ENCODE measurements at regions not wholly inside any gene's neighbourhood (a gene's known extent, or its start where the extent isn't known, plus 50 kb on each side); places are given as distances from the start of the nearest gene placed in this dataset.
"Not testable (repeated sequence)": the region's sequence is repeated elsewhere in the genome, so short reads cannot be mapped to it uniquely, and the experiment has no call there.

- DNase-seq: no peak
These were observed 283.1 kb upstream of the STAC start for GRCh38 chr3:36097209-36097608.

GRCh38 chr3:36114353-36114752 lies 266.0 kb upstream of the STAC start:
- no peak for DNase-seq

DNA sequence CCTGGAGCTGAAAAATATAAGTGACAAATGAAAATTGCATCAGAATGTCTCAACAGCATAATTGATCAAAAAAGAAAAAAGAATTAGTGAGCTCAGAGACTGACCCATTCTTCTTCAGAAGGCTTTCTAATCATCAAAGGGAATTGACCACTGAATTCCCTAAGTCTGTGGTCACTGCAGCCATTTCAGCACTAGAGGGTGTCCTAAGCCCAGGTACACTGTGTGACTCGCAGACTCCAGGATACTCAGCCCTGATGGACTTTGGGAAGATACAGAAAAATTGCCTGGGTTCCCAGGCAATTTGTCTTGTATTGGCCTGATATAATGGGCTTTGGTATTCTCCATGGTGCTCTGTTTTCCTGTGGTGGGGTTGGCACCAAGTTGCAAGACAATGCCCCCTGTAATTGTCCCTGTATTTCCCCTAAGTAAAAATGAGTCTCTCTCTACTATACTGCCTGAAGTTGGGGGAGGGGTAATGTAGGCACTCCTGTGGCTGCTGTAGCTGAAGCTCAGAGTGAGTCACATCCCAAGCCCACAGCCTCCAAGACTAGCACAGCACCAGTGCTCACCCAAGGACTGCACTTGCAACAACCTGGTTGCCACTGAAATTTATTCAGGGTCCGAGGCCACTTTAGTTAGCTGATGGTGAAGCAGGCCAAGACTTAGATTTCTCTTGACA lies 256.0 kb upstream of the STAC start:
- DNase-seq: no peak

DNA sequence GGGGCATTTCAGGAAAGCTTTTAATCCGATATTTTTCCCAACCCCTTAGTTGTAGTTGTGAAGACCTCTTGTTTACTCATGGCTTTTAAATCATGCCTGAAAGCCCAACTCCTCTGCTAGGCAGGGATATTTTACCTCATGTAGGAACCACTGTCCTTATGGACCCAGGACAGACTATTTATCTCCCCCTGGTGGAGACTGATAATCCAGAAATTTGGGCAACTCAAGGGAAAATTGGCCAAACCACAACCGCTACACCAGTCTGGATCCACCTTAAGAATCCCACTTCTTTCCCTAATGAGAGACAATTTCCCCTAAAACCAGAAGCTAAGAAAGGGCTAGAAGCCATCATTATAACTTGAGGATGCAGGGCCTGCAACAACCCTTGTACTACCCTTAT lies 248.1 kb upstream of the STAC start:
- DNase-seq: no peak

DNA sequence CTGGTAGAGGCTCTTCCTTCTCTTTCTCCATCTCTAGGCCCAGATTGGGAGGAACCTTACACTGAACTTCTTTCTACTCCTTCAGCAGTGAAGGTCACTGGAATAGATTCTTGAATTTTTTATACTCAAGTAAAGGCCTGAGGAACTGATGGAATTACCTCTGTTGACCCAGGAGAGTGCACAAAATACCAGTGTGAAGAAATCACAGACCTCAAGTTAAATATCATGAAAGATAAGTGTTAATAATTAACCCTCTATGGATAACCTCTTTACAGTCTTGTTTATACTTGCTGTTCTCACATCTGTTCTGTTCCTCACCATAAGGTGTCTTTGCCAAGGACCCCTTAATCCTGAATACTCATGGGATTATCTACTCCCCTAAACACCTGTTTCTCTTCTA lies 244.4 kb upstream of the STAC start:
- DNase-seq: no peak

- no peak for DNase-seq
These were observed 237.6 kb upstream of the STAC start for GRCh38 chr3:36142746-36143145.

GRCh38 chr3:36146404-36146803 lies 233.9 kb upstream of the STAC start:
- DNase-seq: no peak

GRCh38 chr3:36147934-36148558 lies 232.3 kb upstream of the STAC start:
- DNase-seq: no peak

DNA sequence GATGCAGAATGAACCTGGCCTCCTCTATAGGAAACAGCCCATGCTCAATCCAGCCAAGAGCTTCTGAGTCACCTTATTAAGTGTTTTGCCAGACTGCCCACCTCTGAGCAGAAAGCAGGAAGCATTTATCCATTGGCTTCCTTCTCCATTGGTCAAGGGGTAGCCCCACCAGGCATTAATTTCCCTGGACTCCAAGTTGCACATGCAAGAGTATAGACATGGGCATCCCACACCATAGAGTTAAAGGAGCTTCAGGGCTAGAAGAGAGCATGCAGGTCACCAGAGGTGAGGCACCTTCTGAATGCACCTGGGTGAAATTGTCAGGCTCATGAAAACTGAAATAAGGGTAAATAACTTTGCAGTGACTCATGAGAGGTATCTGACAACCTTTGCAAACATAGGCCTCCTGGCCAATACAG lies 230.8 kb upstream of the STAC start:
- DNase-seq: no peak

DNA sequence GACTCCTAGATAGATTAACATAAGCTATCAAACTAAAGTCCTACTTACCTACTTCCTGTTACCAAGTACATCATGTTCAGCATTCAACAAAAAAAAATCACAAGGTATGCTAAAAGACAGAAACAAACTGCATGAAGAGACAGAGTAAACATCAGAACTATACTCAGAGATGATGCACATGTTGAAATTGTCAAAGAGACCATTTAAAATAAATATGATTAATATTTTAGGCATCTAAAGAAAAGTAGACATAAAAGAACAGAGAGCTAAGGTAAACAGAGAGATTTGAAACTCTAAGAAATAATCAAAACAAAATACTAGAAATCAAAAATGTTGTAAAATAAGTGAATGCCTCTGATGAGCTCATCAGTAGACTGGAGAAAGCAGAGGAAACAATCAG lies 224.8 kb upstream of the STAC start:
- DNase-seq: no peak

DNA sequence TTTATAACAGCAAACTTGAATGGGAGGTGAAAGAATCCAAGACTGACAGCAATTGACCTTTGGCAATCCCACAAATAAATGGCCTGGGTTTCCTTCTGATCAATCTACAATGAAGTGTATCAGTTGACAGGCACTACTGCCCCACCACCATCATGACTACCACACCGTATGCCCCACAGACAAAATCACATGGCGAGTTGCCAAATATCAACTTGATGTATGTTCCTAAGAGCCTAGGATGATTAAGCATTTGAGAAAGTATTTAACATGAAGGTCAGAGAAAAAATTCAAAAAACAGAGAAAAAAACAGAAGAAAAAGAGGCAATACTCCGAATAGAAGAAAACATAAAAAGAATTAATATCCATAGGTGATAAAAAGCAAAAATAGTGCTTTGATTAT lies 215.9 kb upstream of the STAC start:
- DNase-seq: no peak

- DNase-seq: no peak
These were observed 214.6 kb upstream of the STAC start for GRCh38 chr3:36165509-36166290.

DNA sequence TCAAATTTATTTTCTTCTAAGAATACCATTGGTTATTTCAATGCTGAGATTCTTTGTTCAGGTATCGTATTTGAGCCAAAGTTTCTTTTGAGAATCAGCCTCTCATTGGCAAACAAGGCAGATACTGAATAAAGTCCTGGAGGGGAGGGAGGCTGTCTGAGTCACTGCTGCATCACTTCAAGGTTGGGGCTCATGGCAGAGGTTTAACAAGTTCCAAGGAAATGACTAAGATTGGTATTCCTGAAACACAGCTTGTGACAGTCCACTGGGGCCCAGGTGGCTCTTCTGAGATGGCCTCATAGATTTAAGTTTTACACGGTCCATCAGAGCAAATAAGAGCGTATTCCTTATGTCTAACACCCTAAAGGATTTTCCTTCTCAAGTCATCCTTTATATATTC lies 213.8 kb upstream of the STAC start:
- no peak for DNase-seq

DNA sequence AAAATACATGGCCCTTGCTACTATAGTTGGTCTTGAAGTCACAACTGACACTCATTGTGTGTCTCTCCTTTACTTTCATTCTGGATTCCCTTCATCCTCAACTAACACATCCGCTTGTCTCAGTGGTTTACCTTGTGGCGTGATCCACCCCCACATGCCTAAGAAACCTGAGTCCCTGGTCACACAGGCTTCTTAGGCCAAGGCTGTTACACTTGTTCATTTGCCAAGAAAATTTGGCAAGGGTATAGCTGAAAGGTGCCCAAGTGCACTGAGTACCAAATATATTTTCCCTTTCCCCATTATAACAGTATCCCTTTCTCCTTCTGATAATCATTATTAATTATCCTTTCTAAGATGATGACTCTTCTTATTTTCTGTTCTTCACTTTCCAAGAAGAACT lies 207.6 kb upstream of the STAC start:
- no peak for DNase-seq

- no peak for DNase-seq
These were observed 205.0 kb upstream of the STAC start for GRCh38 chr3:36175113-36175812.

- no peak for DNase-seq
These were observed 204.3 kb upstream of the STAC start for GRCh38 chr3:36175916-36176461.

GRCh38 chr3:36178018-36178417 lies 202.3 kb upstream of the STAC start:
- no peak for DNase-seq

GRCh38 chr3:36182024-36182423 lies 198.3 kb upstream of the STAC start:
- no peak for DNase-seq

DNA sequence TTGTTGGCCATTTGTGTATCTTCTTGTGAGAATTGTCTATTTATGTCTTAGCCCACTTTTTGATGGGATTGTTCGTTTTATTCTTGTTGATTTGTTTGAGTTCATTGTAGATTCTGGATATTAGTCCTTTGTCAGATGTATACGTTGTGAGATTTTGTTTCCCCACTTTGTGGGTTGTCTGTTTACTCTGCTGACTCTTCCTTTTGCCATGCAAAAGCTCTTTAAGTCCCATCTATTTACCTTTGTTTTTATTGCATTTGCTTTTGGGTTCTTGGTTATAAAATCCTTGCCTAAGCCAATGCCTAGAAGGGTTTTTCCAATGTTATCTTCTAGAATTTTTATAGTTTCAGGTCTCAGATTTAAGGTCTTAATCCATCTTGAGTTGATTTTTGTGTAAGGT lies 193.1 kb upstream of the STAC start:
- DNase-seq: not testable (repeated sequence)

DNA sequence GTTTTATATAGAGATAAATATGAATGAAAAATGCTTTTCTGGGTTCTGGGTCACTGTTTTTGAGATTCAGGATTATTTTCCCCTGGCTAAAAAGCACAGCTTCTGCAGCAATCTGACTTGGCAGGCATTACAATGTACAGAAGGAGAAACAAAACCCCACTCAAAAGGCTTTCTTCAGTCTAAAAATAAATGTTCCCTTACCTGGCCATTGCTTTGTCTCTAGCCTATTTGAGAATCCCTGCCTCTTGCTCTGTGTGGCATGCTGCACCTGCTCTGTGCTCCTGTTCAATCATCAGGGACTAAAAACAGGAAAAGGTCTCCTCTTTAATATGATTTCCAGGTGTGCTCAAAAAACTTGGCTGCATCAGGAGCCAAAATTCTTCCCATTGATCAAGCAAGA lies 187.4 kb upstream of the STAC start:
- DNase-seq: no peak

DNA sequence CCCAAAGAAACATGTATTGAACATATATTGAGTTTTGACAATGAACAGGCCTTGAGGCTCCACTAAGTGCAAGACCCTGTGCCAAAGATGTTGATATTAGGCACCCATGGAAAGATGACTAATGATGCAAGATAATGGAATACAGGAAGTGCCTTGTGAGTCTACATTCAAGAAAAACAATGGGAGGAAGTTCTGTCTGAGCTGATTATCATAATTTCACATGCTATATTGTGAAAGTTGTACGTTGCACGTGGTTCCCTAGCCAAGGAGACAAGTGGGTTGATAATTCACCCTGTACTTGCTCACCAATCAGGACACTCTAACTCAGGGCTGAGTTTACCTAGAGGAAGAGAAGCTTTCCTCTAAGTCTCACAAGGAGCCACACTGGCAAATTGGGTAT lies 186.9 kb upstream of the STAC start:
- no peak for DNase-seq

DNA sequence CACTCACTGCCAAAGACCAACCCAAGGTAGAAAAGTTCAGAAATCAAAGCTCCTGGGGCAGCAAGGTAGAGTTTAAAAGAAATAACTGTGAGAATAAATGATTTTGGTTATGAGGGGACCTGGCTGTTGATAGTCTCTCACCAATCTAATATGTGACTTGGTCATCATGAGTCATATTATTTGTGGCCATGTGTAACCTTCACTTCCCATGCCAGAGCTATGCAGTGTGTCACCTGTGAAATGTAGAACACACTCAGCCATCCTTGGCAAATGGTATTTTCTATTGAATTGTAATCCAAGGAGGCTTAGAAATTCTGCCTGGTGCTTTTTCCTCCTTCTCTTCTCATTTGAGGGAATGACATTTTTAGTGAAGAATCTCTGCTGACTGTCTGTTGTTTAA lies 184.2 kb upstream of the STAC start:
- DNase-seq: no peak

DNA sequence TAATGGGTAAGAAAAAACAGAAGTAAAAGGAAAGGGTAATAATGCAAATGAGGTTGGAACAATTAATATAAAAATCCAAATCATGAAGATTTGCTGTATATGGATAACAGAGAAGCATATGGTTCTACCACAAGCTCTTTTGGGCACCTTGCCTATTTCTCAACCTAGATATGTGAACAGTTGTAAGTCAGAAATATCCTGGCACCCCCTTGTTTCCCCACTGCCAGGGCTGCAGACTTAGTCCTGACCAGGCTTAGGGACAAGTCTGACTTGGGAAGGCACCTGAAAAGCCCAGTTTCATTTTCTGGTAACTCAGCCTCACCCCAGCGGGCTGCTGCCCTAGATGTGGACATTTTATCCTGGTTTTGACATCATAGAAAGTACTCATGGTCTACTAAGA lies 183.2 kb upstream of the STAC start:
- DNase-seq: no peak
